ENCODE measurements at regions not wholly inside any gene's neighbourhood (a gene's known extent, or its start where the extent isn't known, plus 50 kb on each side); places are given as distances from the start of the nearest gene placed in this dataset.

- no peak for TF ChIP-seq YY1 (IDR thresholded peaks at IDR 0.05; ENCODE audit: insufficient read depth, insufficient read length)
- no peak for TF ChIP-seq ZNF274 (IDR thresholded peaks at IDR 0.05; ENCODE audit: low read depth, low read length)
Measured at GRCh38 chr2:234235191-234235590, 184.7 kb downstream of the SPP2 start.

Data from NT2/D1 (cell line).